Fibroblast of lung (primary cell): ENCODE measurements at regions not wholly inside any gene's neighbourhood (a gene's known extent, or its start where the extent isn't known, plus 50 kb on each side); places are given as distances from the start of the nearest gene placed in this dataset.
A peak's percentile ranks its signal among the peaks of the same experiment; 100 is the strongest.

ENCODE experiments used
- DNase-seq, 2 donors: peaks; one replicate each; pipeline versions ENCODE4 v3.0.0 to v3.0.0-alpha.2; 2010; ENCODE audit warnings: low read depth in 2 of 2
- H2AFZ ChIP-seq: 2 replicates; pipeline ENCODE4 v1.5.1; 2012; ENCODE audit warnings: low read length, control low read depth, inconsistent platforms
- H3K27ac ChIP-seq: 2 replicates; pipeline ENCODE4 v1.5.1; 2011; ENCODE audit warnings: low read length, control low read depth; ENCODE audit not compliant: insufficient read depth
- H3K27me3 ChIP-seq: 2 replicates; pipeline ENCODE4 v1.5.1; 2011; ENCODE audit warnings: mild to moderate bottlenecking, low read length; ENCODE audit not compliant: control insufficient read depth, insufficient read depth
- H3K36me3 ChIP-seq: 2 replicates; pipeline ENCODE4 v1.5.1; 2011; ENCODE audit warnings: low read length; ENCODE audit not compliant: control insufficient read depth, insufficient read depth
- H3K4me1 ChIP-seq: 2 replicates; pipeline ENCODE4 v1.5.1; 2011; ENCODE audit warnings: low read length; ENCODE audit not compliant: control insufficient read depth, insufficient read depth; ENCODE audit errors: extremely low read depth
- H3K4me2 ChIP-seq: 2 replicates; pipeline ENCODE4 v1.5.1; 2011; ENCODE audit warnings: low read length, control low read depth; ENCODE audit not compliant: insufficient read depth; ENCODE audit errors: extremely low read depth
- H3K4me3 ChIP-seq, 4 experiments: fragments of 200-600 bp in 1 of 4; sonication (generic) in 1 of 4; replicated peaks in 1 of 4; 2 replicates each; pipeline ENCODE4 v1.5.1; 2011 to 2016; ENCODE audit warnings: low read length in 4 of 4, low read depth in 3 of 4, mild to moderate bottlenecking in 3 of 4, control low read depth in 2 of 4, inconsistent platforms in 1 of 4, mixed read lengths in 1 of 4; ENCODE audit not compliant: insufficient read depth in 1 of 4; ENCODE audit errors: control extremely low read depth in 1 of 4
- H3K79me2 ChIP-seq: 2 replicates; pipeline ENCODE4 v1.5.1; 2012; ENCODE audit warnings: mild to moderate bottlenecking, low read length, inconsistent platforms; ENCODE audit not compliant: control insufficient read depth, insufficient read depth
- H3K9ac ChIP-seq: 2 replicates; pipeline ENCODE4 v1.5.1; 2011; ENCODE audit warnings: mild to moderate bottlenecking, low read length, control low read depth; ENCODE audit not compliant: insufficient read depth
- H3K9me3 ChIP-seq: 2 replicates; pipeline ENCODE4 v1.5.1; 2012; ENCODE audit warnings: low read depth, low read length; ENCODE audit not compliant: control insufficient read depth, insufficient read depth
- H4K20me1 ChIP-seq: 2 replicates; pipeline ENCODE4 v1.5.1; 2011; ENCODE audit warnings: low read length; ENCODE audit not compliant: control insufficient read depth, insufficient read depth; ENCODE audit errors: extremely low read depth
- CTCF ChIP-seq, 2 donors: IDR thresholded peaks in 1 of 2; conservative IDR thresholded peaks in 1 of 2; 1 replicate in 1 of 2; 2 replicates in 1 of 2; pipeline ENCODE4 v1.5.1; 2011 to 2012; ENCODE audit warnings: low read length in 2 of 2, control low read depth in 1 of 2, inconsistent platforms in 1 of 2, low read depth in 1 of 2, mild to moderate bottlenecking in 1 of 2
- EZH2 ChIP-seq: IDR thresholded peaks from 2 replicates; pipeline ENCODE4 v1.5.1; 2012; ENCODE audit warnings: low read length, control low read depth, mild to moderate bottlenecking; ENCODE audit errors: missing control alignments

- Histone ChIP-seq H3K27me3 (peaks cover 2% of the 10 kb centered on the region), H3K9ac (no peak overlapping the region), H3K9me3 (no peaks in the 10 kb centered on the region), H3K36me3 (no peaks in the 10 kb centered on the region), H3K4me2 (no peak overlapping the region), H2AFZ (no peak overlapping the region), H3K4me3 (no peak overlapping the region), H3K27ac (no peak overlapping the region), H3K4me1 (no peaks in the 10 kb centered on the region), H4K20me1 (no peaks in the 10 kb centered on the region), H3K79me2 (no peaks in the 10 kb centered on the region)
- no peak for DNase-seq
- TF ChIP-seq CTCF (conservative IDR thresholded peaks at IDR 0.05 in 1 of 2, IDR thresholded peaks at IDR 0.05 in 1 of 2; ENCODE audit: low read depth in 1 of 2, low read length in 2 of 2) (no peak), EZH2 (no peak)
These were observed 131.5 kb upstream of the TMCC3 start for GRCh38 chr12:94781835-94782234.

- DNase-seq = peak; percentile 62 to 98
- Histone ChIP-seq H4K20me1 (no peaks in the 10 kb centered on the region), H3K9ac (no peak overlapping the region), H3K4me2 (no peak overlapping the region), H3K79me2 (no peaks in the 10 kb centered on the region), H3K4me3 (no peak overlapping the region), H3K9me3 (no peaks in the 10 kb centered on the region), H3K4me1 (no peaks in the 10 kb centered on the region), H3K36me3 (no peaks in the 10 kb centered on the region), H2AFZ (no peak overlapping the region), H3K27me3 (peaks cover 7% of the 10 kb centered on the region), H3K27ac (no peak overlapping the region)
- TF ChIP-seq CTCF (conservative IDR thresholded peaks at IDR 0.05 in 1 of 2, IDR thresholded peaks at IDR 0.05 in 1 of 2; ENCODE audit: low read depth in 1 of 2, low read length in 2 of 2) (no peak), EZH2 (no peak)
These were observed 129.1 kb upstream of the TMCC3 start for GRCh38 chr12:94779485-94779884.

GRCh38 chr12:94777936-94778335 lies 127.6 kb upstream of the TMCC3 start:
- H3K4me1 ChIP-seq = no peaks in the 10 kb centered on the region
- TF ChIP-seq EZH2 (no peak), CTCF (conservative IDR thresholded peaks at IDR 0.05 in 1 of 2, IDR thresholded peaks at IDR 0.05 in 1 of 2; ENCODE audit: low read depth in 1 of 2, low read length in 2 of 2) (no peak)
- H3K36me3 ChIP-seq = no peaks in the 10 kb centered on the region
- no peak overlapping the region for H3K4me2 ChIP-seq
- H3K27me3 ChIP-seq = peaks cover 10% of the 10 kb centered on the region
- no peak overlapping the region for H3K9ac ChIP-seq
- H3K27ac ChIP-seq = no peak overlapping the region
- no peak for DNase-seq
- H2AFZ ChIP-seq = no peak overlapping the region
- no peaks in the 10 kb centered on the region for H3K9me3 ChIP-seq
- H3K4me3 ChIP-seq = no peak overlapping the region
- H3K79me2 ChIP-seq = no peaks in the 10 kb centered on the region
- H4K20me1 ChIP-seq = no peaks in the 10 kb centered on the region
